Trophoblast cell (in vitro differentiated cells and primary cell): ENCODE measurements at regions not wholly inside any gene's neighbourhood (a gene's known extent, or its start where the extent isn't known, plus 50 kb on each side); places are given as distances from the start of the nearest gene placed in this dataset.
"Not testable (repeated sequence)": the region's sequence is repeated elsewhere in the genome, so short reads cannot be mapped to it uniquely, and the experiment has no call there.

Source experiments
- DNase-seq, 2 donors: peaks; one replicate each; pipeline ENCODE4 v3.0.0-alpha.2; 2016
- H2AFZ ChIP-seq: 2 replicates; pipeline ENCODE4 v1.6.1; 2013; ENCODE audit warnings: low read length, moderate library complexity, mild to moderate bottlenecking; ENCODE audit not compliant: insufficient read depth, poor library complexity
- H2AK5ac ChIP-seq: 2 replicates; pipeline ENCODE4 v1.6.1; 2013; ENCODE audit warnings: mild to moderate bottlenecking, low read length
- H2BK120ac ChIP-seq: 2 replicates; pipeline ENCODE4 v1.6.1; 2013; ENCODE audit warnings: low read length, mild to moderate bottlenecking, moderate library complexity; ENCODE audit not compliant: insufficient read depth, poor library complexity
- H2BK12ac ChIP-seq: 2 replicates; pipeline ENCODE4 v1.6.1; 2013; ENCODE audit warnings: mild to moderate bottlenecking, low read length, moderate library complexity
- H2BK5ac ChIP-seq: 2 replicates; pipeline ENCODE4 v1.6.1; 2013; ENCODE audit warnings: low read length, low read depth, moderate library complexity, mild to moderate bottlenecking; ENCODE audit not compliant: poor library complexity
- H3K14ac ChIP-seq: 2 replicates; pipeline ENCODE4 v1.6.1; 2013; ENCODE audit warnings: mild to moderate bottlenecking, low read length
- H3K18ac ChIP-seq: 2 replicates; pipeline ENCODE4 v1.6.1; 2013; ENCODE audit warnings: mild to moderate bottlenecking, low read length
- H3K23ac ChIP-seq: 2 replicates; pipeline ENCODE4 v1.6.1; 2013; ENCODE audit warnings: low read length
- H3K27ac ChIP-seq: 2 replicates; pipeline ENCODE4 v1.5.1; 2013; ENCODE audit warnings: low read depth, mild to moderate bottlenecking, inconsistent platforms, low read length, moderate library complexity
- H3K27me3 ChIP-seq: 2 replicates; pipeline ENCODE4 v1.6.1; 2013; ENCODE audit warnings: inconsistent platforms, mild to moderate bottlenecking, low read length, moderate library complexity; ENCODE audit not compliant: insufficient read depth
- H3K36me3 ChIP-seq, 2 experiments: 1 replicate in 1 of 2; 2 replicates in 1 of 2; pipeline ENCODE4 v1.6.1; 2013; ENCODE audit warnings: low read length in 2 of 2, mild to moderate bottlenecking in 2 of 2, moderate library complexity in 1 of 2; ENCODE audit not compliant: insufficient read depth in 2 of 2, control insufficient read depth in 1 of 2
- H3K4ac ChIP-seq: 2 replicates; pipeline ENCODE4 v1.6.1; 2013; ENCODE audit warnings: low read depth, mild to moderate bottlenecking, low read length, moderate library complexity
- H3K4me1 ChIP-seq, 2 experiments: 1 replicate in 1 of 2; 2 replicates in 1 of 2; pipeline ENCODE4 v1.6.1; 2013; ENCODE audit warnings: low read length in 2 of 2, mild to moderate bottlenecking in 2 of 2, moderate library complexity in 1 of 2; ENCODE audit not compliant: insufficient read depth in 2 of 2, control insufficient read depth in 1 of 2
- H3K4me2 ChIP-seq: 2 replicates; pipeline ENCODE4 v1.6.1; 2013; ENCODE audit warnings: inconsistent platforms, mild to moderate bottlenecking, low read length, moderate library complexity
- H3K4me3 ChIP-seq: 2 replicates; pipeline ENCODE4 v1.5.1; 2013; ENCODE audit warnings: mild to moderate bottlenecking, low read depth, low read length, inconsistent platforms
- H3K79me1 ChIP-seq: one replicate; pipeline ENCODE4 v1.6.1; 2013; ENCODE audit warnings: low read length
- H3K79me2 ChIP-seq: 2 replicates; pipeline ENCODE4 v1.6.1; 2013; ENCODE audit warnings: low read length, mild to moderate bottlenecking; ENCODE audit not compliant: control insufficient read depth, insufficient read depth, poor library complexity
- H3K9ac ChIP-seq: 2 replicates; pipeline ENCODE4 v1.6.1; 2013; ENCODE audit warnings: mild to moderate bottlenecking, low read length
- H3K9me3 ChIP-seq: 2 replicates; pipeline ENCODE4 v1.6.1; 2013; ENCODE audit warnings: low read depth, mild to moderate bottlenecking, control low read depth, inconsistent platforms, low read length; ENCODE audit not compliant: insufficient read depth
- H4K12ac ChIP-seq: 2 replicates; pipeline ENCODE4 v1.6.1; 2013; ENCODE audit warnings: low read depth, mild to moderate bottlenecking, low read length, moderate library complexity
- H4K8ac ChIP-seq: 2 replicates; pipeline ENCODE4 v1.6.1; 2013; ENCODE audit warnings: low read depth, mild to moderate bottlenecking, low read length, moderate library complexity
- H4K91ac ChIP-seq: one replicate; pipeline ENCODE4 v1.6.1; 2013; ENCODE audit warnings: low read depth, mild to moderate bottlenecking, low read length, moderate library complexity
- WGBS: extraction: QIAGEN DNeasy Blood & Tissue Kit; methylation state at CpG from one replicate; pipeline ENCODE4 v1.1.7; 2013; ENCODE audit warnings: missing lambda C conversion rate; ENCODE audit not compliant: insufficient read length, insufficient coverage; ENCODE audit errors: extremely low coverage; 5-methylcytosine and 5-hydroxymethylcytosine counted together

DNA sequence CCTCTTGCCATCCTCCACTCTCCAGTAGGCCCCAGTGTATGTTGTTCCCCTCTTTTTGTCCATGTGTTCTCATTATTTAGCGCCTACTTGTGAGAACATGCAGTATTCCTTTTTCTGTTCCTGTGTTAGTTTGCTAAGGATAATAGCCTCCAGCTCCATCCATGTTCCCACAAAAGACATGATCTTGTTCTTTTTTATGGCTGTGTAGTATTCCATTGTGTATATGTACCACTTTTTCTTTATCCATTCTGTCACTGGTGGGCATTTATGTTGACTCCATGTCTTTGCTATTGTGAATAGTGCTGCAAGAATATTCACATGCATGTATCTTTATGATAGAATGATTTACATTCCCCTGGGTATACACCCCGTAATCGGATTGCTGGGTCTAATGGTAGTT, 171.8 kb upstream of the TPM1 start:
- H3K4ac ChIP-seq, H3K9me3 ChIP-seq, H3K18ac ChIP-seq, H4K91ac ChIP-seq, H4K12ac ChIP-seq, H3K36me3 ChIP-seq, H2BK120ac ChIP-seq, H2AFZ ChIP-seq, H3K9ac ChIP-seq, H4K8ac ChIP-seq, H3K4me2 ChIP-seq, H2BK12ac ChIP-seq, H3K27ac ChIP-seq, H3K23ac ChIP-seq, H3K14ac ChIP-seq, H3K4me3 ChIP-seq, DNase-seq, H2BK5ac ChIP-seq, H2AK5ac ChIP-seq, H3K27me3 ChIP-seq: not testable (repeated sequence)
- Histone ChIP-seq H3K4me1 (peaks cover 14 to 22% of the 10 kb centered on the region in 2 experiments), H3K79me1 (peaks cover 45% of the 10 kb centered on the region), H3K79me2 (peaks cover 14% of the 10 kb centered on the region)
- no CpG with 5 or more reads among the region's 3 CpGs for WGBS

DNA sequence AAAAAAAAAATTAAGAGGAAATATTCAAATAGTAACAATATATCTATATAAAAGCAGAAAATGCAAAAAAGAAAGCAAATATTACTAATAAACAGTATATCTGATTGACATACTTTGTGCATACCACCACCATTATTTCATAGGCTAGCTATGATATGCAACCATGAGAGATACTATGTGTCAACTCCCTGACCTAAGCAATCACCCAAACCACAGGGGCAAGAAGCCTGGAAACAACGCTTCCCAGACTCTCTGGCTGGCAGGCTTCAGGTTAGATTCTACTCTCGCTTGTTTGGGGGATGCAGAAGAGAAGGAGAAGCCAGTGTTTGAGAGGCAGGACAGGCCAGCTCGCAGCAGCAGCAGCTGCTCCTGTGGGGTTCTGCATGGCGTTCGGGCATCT, 169.3 kb upstream of the TPM1 start:
- H3K9me3 ChIP-seq: peaks cover 2% of the 10 kb centered on the region
- no peaks in the 10 kb centered on the region for H3K36me3 ChIP-seq
- DNase-seq: peak in 1 of 2 donors; percentile 72
- no peak overlapping the region for H3K23ac ChIP-seq
- H2AK5ac ChIP-seq: peak overlapping the region; percentile 42
- peak overlapping the region; percentile 98 for H2BK12ac ChIP-seq
- H3K9ac ChIP-seq: no peak overlapping the region
- H4K8ac ChIP-seq: peak overlapping the region; percentile 87
- peak overlapping the region; percentile 38 for H3K4ac ChIP-seq
- peak overlapping the region; percentile 99 for H2BK120ac ChIP-seq
- H2AFZ ChIP-seq: peak overlapping the region; percentile 15
- no peak overlapping the region for H3K4me3 ChIP-seq
- H3K4me2 ChIP-seq: no peak overlapping the region
- H4K91ac ChIP-seq: peak overlapping the region; percentile 91
- peak overlapping the region; percentile 75 for H2BK5ac ChIP-seq
- WGBS: no CpG with 5 or more reads among the region's 5 CpGs
- peaks cover 60% of the 10 kb centered on the region for H3K79me1 ChIP-seq
- peak overlapping the region; percentile 98 for H3K27ac ChIP-seq
- H3K18ac ChIP-seq: peak overlapping the region; percentile 78
- H3K14ac ChIP-seq: peak overlapping the region; percentile 91
- peaks cover 20 to 36% of the 10 kb centered on the region in 2 experiments for H3K4me1 ChIP-seq
- H4K12ac ChIP-seq: peak overlapping the region; percentile 40
- peaks cover 23% of the 10 kb centered on the region for H3K79me2 ChIP-seq
- H3K27me3 ChIP-seq: no peaks in the 10 kb centered on the region

DNA sequence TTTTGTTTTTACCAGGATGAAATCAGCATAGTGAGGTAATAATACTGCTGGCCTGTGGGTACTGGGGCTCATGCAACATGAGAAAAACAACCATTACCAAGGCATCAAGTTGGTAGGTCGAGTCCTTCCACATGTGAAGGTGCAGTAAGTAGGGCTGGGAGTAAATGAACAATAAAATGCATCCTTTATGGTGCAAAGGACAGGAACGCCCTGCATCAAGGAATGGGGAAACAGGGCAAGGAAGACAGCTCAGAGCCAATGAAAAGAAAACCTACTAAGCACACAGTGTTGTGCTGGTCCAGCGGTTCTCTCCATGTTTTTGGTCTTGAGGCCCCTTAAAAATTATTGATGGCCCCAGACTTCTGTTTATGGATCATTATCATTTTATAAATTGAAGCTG, 168.5 kb upstream of the TPM1 start:
- H3K27me3 ChIP-seq: no peaks in the 10 kb centered on the region
- H3K4me3 ChIP-seq: no peak overlapping the region
- peak overlapping the region; percentile 59 for H3K4ac ChIP-seq
- no peak for DNase-seq
- peaks cover 2% of the 10 kb centered on the region for H3K9me3 ChIP-seq
- H3K27ac ChIP-seq: peak overlapping the region; percentile 98
- no peaks in the 10 kb centered on the region for H3K36me3 ChIP-seq
- H3K9ac ChIP-seq: no peak overlapping the region
- peak overlapping the region; percentile 99 for H2BK120ac ChIP-seq
- WGBS: no CpG with 5 or more reads among the region's 3 CpGs
- H3K23ac ChIP-seq: no peak overlapping the region
- peak overlapping the region; percentile 86 for H3K18ac ChIP-seq
- H4K91ac ChIP-seq: peak overlapping the region; percentile 91
- H3K4me1 ChIP-seq: peaks cover 20 to 36% of the 10 kb centered on the region in 2 experiments
- peak overlapping the region; percentile 7 for H4K12ac ChIP-seq
- no peak overlapping the region for H3K4me2 ChIP-seq
- peaks cover 55% of the 10 kb centered on the region for H3K79me1 ChIP-seq
- H3K79me2 ChIP-seq: peaks cover 23% of the 10 kb centered on the region
- H2AK5ac ChIP-seq: peak overlapping the region; percentile 86
- H3K14ac ChIP-seq: peak overlapping the region; percentile 91
- peak overlapping the region; percentile 84 for H2BK5ac ChIP-seq
- peak overlapping the region; percentile 39 for H2AFZ ChIP-seq
- H2BK12ac ChIP-seq: peak overlapping the region; percentile 98
- peak overlapping the region; percentile 72 for H4K8ac ChIP-seq

DNA sequence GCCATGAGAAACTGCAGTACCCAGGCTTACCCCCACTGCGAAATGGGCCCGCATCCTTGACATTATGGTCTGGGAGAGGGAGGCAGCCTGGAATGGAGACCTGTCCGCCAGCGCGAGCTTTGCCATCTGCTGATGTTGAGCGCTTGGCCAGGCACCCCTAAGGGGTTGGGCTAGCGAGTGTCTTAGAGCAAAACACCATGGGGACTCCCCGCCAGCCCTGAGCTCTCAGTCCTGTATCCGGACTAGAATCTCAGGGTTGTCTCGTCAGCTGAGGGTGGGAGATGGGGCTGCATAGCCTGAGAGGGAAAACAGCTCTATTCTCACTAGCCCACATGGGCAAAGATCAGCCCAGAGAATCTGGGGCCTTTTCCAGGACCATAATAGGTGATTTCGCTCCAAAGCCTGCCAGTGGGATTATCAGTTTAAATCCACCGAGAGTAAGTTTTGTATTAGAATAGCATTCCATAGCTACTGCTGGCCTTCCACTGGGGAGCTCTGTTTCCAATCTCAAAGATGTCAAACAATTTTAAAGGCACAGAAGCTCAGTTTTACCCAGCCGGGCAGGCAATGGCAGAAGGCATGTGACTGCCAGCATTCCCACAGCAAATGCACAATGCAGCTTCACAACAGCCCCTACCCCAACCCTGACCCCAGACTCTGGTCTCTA, 167.5 kb upstream of the TPM1 start:
- no peak for DNase-seq
- peak overlapping the region; percentile 51 for H2AFZ ChIP-seq
- H2BK5ac ChIP-seq: peak overlapping the region; percentile 98

More for the DNA sequence above, 167.5 kb upstream of the TPM1 start:
- Histone ChIP-seq H3K79me2 (peaks cover 23% of the 10 kb centered on the region), H3K27me3 (no peaks in the 10 kb centered on the region), H2AK5ac (peak overlapping the region; percentile 98), H4K12ac (peak overlapping the region; percentile 50), H4K8ac (peak overlapping the region; percentile 87), H4K91ac (peak overlapping the region; percentile 100), H3K4me2 (no peak overlapping the region), H3K14ac (peak overlapping the region; percentile 96), H3K23ac (no peak overlapping the region), H3K4me3 (no peak overlapping the region), H3K79me1 (peaks cover 60% of the 10 kb centered on the region), H3K4me1 (peaks cover 22 to 36% of the 10 kb centered on the region in 2 experiments), H2BK120ac (peak overlapping the region; percentile 100), H3K36me3 (no peaks in the 10 kb centered on the region), H2BK12ac (peak overlapping the region; percentile 97), H3K27ac (peak overlapping the region; percentile 98), H3K4ac (peak overlapping the region; percentile 95), H3K18ac (peak overlapping the region; percentile 94), H3K9ac (peak overlapping the region; percentile 62), H3K9me3 (peaks cover 2% of the 10 kb centered on the region)
- WGBS: no CpG with 5 or more reads among the region's 13 CpGs
